HG02870 (cell line): ENCODE measurements at regions not wholly inside any gene's neighbourhood (a gene's known extent, or its start where the extent isn't known, plus 50 kb on each side); places are given as distances from the start of the nearest gene placed in this dataset.

Experiments used
- ATAC-seq: cut with Tn5 transposase; IDR thresholded peaks from one replicate; pipeline ENCODE4 v1.9.1; 2021; ENCODE audit warnings: mild to moderate bottlenecking, moderate library complexity; ENCODE audit not compliant: unreplicated experiment

DNA sequence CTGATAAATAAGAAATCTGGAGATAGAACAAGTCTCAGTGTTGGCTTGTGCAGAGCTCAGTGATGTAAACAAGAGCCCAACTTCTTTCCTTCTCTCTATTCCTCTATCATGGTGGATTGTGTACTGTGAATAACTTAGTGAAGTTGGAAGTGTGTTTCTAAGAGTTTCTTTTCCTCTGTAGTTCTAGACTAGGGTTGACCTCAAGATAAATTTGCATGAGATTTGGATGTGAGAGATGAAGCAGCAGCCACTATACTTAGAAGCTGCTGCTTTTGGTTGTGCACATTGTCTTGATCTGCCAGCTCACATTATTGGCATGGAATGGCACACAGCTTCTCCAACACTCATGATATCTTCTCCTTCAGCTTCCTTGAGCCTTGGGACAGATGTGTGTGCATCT, 198.9 kb upstream of the ZP4 start:
- no peak for ATAC-seq

- no peak for ATAC-seq
Observed at GRCh38 chr1:238088560-238089290, 198.0 kb upstream of the ZP4 start.

DNA sequence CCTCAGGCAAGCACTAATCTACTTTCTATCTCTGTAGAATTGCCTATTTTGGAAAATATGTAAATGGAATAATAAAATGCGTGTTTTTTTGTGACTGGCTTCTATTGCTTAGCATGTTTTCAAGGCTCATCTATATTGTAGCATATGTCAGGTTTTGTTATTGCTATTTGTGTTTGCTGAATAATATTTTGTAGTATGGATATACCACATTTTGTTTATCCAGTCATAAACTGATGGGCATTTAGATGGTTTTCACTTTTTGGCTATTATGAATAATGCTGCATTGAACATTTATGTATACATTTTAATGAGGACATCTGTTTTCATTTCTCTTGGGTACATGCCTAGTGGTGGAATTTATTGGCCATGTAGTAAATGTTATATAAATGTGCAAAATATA, 183.3 kb upstream of the ZP4 start:
- ATAC-seq, result no peak

- no peak for ATAC-seq
Observed at GRCh38 chr1:238071061-238071460, 180.3 kb upstream of the ZP4 start.

- ATAC-seq, result no peak
Observed at GRCh38 chr1:238063454-238063853, 172.7 kb upstream of the ZP4 start.

DNA sequence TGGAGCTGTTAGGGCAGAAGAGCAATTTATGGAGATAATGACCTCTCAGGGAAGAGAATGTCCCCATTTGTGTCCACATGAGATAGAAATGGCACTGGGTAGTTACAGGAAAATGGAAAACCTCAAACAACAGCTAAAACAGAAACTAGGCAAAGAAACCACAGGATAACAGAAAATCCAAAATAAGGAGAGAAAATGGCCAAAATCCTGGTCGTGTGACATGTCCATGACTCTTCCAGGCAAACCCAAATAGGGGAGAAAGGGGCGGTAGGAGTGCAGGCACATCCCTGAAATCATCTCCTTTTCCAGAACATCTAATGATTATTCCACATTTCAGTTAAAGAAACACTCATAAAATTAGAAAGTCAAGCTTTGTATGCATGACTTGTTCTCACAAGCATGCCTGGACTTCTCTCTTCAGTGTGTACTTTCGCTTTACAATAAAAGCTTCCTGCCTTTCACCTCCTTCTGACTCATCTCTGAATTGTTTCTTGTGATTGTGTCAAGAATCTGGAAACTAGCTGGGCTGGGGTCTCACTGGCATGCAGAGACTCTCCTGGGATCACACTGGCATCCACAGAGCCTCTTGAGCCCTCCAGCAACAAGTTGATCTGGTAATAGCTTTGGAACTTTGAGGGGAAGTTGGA, 171.4 kb upstream of the ZP4 start:
- ATAC-seq, result peak; percentile 63

DNA sequence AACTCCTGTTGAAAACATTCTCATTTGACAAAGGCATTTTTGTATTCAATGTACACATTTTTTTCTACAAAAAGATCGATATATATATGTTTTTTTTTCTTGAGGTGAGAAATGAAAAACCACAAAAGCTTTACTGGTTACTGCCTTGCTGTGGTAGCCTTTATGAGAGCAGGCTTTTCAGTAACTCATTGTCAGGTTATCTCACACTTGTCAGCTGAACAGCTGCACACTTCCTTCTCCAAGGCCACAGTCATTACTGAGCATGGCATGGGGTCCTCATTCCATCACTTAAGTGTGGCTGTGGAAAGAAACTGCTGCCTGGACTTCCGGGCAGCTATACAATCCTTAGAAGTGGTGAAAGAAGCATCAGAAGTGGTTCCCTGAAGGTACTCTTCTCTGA, 169.3 kb upstream of the ZP4 start:
- peak; percentile 55 for ATAC-seq

GRCh38 chr1:238052496-238053266, 162.0 kb upstream of the ZP4 start:
- ATAC-seq, result no peak

- no peak for ATAC-seq
Observed at GRCh38 chr1:238029126-238029525, 138.4 kb upstream of the ZP4 start.

DNA sequence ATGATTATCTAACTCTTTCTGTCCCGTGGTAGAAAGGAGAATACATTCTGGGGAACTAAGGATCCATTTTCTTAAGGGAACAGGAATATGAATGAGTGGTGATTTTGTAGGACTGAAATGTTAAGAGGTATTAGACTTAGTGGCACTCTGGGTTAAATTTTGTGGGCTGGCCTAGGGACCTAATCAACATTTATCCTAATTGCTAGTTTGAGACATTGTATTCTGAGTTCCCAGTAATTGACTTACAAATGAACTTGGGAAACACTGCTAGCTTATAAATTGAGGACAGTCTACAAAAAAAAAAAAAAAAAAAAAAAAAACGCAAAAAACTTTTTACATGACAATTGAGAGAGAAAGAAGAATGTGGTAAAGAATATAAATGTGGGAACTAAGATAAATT, 136.6 kb upstream of the ZP4 start:
- ATAC-seq, result no peak

GRCh38 chr1:238023137-238023536, 132.4 kb upstream of the ZP4 start:
- no peak for ATAC-seq

- ATAC-seq, result no peak
Observed at GRCh38 chr1:238018214-238018613, 127.5 kb upstream of the ZP4 start.

DNA sequence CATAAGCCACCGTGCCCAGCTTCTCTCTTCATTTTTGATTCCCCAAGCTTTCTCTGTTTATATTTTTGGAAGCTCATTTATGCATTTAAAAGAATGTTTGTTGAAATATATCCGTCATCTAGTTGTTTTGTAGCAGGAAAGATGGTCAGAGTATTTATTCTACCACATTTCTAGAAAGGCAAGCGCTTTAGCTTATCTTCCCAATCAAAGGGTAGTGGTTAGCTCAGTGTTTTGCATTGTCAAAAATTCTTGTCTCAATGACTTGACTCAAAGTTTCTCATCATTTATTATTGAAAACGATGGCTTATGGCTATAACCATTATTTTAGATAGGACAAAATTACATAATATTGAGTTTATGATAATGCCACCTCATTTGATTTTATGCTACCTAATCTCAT, 116.1 kb upstream of the ZP4 start:
- no peak for ATAC-seq

GRCh38 chr1:238005116-238005515, 114.4 kb upstream of the ZP4 start:
- ATAC-seq, result no peak

DNA sequence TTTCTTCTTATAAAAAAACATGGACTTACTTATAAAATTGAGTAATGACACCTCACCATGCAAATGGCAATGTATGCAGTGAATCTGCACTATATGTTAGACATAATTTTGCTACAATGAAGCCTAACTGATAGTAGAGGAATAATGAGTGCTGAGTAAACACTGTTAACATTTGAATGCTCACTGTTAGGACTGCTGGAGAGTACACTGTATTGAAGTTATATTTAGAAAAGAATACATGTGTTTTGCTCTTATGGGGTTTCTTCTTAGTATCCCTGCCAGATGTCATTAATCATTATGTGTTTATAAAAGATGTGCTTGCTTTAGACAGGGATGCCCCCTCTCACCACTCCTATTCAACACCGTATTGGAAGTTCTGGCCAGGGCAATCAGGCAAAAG, 111.1 kb upstream of the ZP4 start:
- ATAC-seq, result no peak

DNA sequence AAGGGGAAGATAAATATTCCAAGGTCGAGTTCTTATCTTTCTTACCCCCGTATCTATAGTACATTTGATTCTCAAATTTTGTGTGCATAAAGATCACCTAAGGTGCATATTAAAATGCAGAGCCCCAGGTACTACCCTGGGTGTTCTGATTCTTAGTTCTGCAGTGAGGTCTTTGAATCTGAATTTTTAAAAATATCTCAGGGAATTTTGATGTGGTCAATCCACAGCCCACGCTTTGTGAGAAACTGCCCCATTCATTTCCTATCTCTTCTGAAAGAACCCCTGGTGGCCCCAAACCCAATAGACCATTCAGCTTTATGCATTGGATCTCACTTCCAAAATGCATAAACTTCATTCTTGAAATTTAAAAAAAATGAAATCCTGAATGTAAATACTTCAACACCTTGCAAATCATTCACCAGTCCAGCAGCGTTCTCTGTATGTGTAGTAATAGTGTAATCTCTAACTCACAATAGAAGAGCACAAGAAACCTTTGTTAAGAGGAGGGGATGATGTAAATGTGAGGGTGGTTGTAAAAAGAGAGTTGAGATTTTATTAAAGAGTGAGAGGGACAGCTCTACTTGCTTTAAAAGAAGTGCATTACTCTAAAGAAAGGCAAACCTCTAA, 108.8 kb upstream of the ZP4 start:
- ATAC-seq, result no peak

- no peak for ATAC-seq
Observed at GRCh38 chr1:237998581-237998980, 107.9 kb upstream of the ZP4 start.

- no peak for ATAC-seq
Observed at GRCh38 chr1:237983496-237983895, 92.8 kb upstream of the ZP4 start.

DNA sequence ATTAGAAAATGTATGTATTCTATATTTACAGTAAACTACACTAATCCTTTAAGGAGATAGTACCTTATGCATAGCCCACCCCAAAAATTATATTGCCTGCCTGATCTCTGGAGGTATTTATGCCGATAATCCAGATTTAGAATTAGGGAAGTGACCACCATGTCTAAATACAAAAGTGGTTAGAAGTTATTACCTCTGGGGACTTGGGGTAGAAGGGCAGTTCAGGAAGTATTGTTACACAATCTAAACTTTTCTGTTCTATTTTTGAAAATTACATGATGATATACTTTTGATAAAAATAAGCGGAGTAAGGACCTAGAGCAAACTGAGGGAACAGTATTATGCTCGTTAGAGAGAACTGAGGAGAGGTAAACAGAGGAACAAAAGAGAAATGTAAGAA, 90.5 kb upstream of the ZP4 start:
- no peak for ATAC-seq

GRCh38 chr1:237976331-237976730, 85.6 kb upstream of the ZP4 start:
- no peak for ATAC-seq

DNA sequence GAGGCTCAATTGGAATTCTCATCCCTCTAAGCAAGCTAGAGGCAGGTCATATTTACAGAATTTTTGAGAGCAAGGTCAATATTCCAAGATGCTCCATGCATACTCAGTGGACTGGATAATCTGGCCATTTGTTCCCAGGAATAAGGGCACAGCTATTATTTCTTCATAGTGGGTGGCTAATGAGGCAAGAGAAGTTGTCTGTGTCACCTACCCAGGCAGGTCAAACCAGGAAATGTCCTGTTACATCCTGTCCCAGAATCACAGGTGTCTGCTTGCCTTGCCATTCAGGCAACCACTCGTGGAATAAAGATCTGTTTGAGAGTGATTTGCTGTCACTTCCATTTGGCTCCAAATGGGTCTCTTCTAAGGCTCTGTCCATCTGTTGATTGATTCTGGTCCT, 85.2 kb upstream of the ZP4 start:
- no peak for ATAC-seq

- no peak for ATAC-seq
Observed at GRCh38 chr1:237975376-237975775, 84.7 kb upstream of the ZP4 start.
